ENCODE measurements at regions not wholly inside any gene's neighbourhood (a gene's known extent, or its start where the extent isn't known, plus 50 kb on each side); places are given as distances from the start of the nearest gene placed in this dataset.

DNA sequence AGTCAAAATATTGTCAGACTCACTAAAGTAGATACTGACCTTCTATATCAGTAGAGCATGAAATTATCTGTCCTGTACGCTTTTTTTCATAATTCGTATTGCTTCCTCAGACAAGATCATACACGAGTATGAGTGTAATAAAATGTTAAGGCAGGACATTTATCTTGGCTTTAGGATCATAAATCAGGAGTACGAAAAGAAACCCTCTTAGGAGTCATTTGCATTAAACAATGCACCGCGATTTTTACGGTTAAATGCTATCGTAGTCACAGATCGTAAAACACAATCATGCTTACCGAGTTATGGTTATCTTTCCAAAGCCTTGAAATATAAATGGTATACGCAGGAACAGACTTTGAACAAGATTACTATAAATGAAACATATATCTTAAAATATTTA, 510.3 kb upstream of the ROBO1 start:
- 29% methylated on average over 11 of the region's 11 CpGs for WGBS
- intact Hi-C loops (cut with DNase I) = no loop called here
- no peaks in the 10 kb centered on the region for H3K27me3 ChIP-seq (replicated peaks; ENCODE audit: insufficient read depth)
- H3K4me3 ChIP-seq = no peak overlapping the region
- no peak overlapping the region for H3K27ac ChIP-seq
- H3K4me1 ChIP-seq (replicated peaks) = no peaks in the 10 kb centered on the region
- no peaks in the 10 kb centered on the region for H3K36me3 ChIP-seq
- no peak for DNase-seq (ENCODE audit: low spot score)
- no peaks in the 10 kb centered on the region for H3K9me3 ChIP-seq
- TF ChIP-seq POLR2A (IDR thresholded peaks at IDR 0.05) (no peak), POLR2AphosphoS5 (IDR thresholded peaks at IDR 0.05) (no peak)
- TF ChIP-seq, protein P1, sequence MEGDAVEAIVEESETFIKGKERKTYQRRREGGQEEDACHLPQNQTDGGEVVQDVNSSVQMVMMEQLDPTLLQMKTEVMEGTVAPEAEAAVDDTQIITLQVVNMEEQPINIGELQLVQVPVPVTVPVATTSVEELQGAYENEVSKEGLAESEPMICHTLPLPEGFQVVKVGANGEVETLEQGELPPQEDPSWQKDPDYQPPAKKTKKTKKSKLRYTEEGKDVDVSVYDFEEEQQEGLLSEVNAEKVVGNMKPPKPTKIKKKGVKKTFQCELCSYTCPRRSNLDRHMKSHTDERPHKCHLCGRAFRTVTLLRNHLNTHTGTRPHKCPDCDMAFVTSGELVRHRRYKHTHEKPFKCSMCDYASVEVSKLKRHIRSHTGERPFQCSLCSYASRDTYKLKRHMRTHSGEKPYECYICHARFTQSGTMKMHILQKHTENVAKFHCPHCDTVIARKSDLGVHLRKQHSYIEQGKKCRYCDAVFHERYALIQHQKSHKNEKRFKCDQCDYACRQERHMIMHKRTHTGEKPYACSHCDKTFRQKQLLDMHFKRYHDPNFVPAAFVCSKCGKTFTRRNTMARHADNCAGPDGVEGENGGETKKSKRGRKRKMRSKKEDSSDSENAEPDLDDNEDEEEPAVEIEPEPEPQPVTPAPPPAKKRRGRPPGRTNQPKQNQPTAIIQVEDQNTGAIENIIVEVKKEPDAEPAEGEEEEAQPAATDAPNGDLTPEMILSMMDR (IDR thresholded peaks at IDR 0.05) = no peak

DNA sequence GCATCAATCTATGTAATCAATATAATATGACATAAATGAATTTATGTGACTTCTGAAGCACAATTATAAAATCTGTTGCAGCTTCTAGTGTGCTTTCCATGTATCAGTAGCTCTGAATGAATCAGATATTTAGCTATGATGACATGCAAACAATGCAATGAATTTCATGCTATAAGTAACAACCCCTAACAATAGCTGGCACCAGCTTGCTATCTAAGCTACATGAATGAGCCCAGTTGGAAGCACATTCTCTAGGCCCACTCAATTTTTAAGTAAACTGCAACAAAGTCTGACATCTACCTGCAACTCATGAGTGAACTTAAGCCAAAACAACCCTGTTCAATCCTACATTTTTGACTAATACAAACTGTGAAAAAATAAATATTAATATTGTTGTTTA, 507.3 kb upstream of the ROBO1 start:
- Histone ChIP-seq H3K9me3 (no peaks in the 10 kb centered on the region), H3K36me3 (no peaks in the 10 kb centered on the region), H3K4me1 (replicated peaks) (no peaks in the 10 kb centered on the region), H3K27ac (no peak overlapping the region), H3K4me3 (no peak overlapping the region), H3K27me3 (replicated peaks; ENCODE audit: insufficient read depth) (no peaks in the 10 kb centered on the region)
- TF ChIP-seq POLR2AphosphoS5 (IDR thresholded peaks at IDR 0.05) (no peak), POLR2A (IDR thresholded peaks at IDR 0.05) (no peak)
- TF ChIP-seq, protein P1 (IDR thresholded peaks at IDR 0.05) = no peak
- intact Hi-C loops (cut with DNase I) = no loop called here
- DNase-seq (ENCODE audit: low spot score) = no peak

DNA sequence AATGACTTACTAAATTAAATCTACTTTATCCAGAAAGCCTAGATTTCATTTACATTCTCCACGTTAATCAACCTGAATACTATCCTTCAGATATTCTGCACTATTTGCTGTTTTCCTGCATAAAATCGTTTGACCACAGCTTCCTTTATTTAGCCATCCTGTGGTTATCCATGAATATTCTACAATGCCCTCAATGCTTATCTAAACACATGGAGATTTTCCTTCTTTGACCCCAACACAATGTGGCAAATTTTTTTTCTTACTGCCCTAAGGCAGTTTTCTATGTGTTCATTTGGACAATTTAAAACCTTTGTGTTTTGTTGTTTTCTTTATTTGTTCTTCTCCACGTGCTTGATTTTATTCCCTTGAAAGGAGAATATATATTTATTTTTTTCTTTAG, 495.5 kb upstream of the ROBO1 start:
- H3K4me1 ChIP-seq (replicated peaks) = no peaks in the 10 kb centered on the region
- no peak overlapping the region for H3K27ac ChIP-seq
- H3K9me3 ChIP-seq = no peaks in the 10 kb centered on the region
- H3K4me3 ChIP-seq = no peak overlapping the region
- WGBS = 49% methylated on average over 3 of the region's 3 CpGs
- DNase-seq (ENCODE audit: low spot score) = no peak
- no peaks in the 10 kb centered on the region for H3K36me3 ChIP-seq
- intact Hi-C loops (cut with DNase I) = no loop called here
- TF ChIP-seq, protein P1 (IDR thresholded peaks at IDR 0.05) = no peak
- no peak for TF ChIP-seq POLR2AphosphoS5 (IDR thresholded peaks at IDR 0.05)
- no peak for TF ChIP-seq POLR2A (IDR thresholded peaks at IDR 0.05)
- H3K27me3 ChIP-seq (replicated peaks; ENCODE audit: insufficient read depth) = no peaks in the 10 kb centered on the region

DNA sequence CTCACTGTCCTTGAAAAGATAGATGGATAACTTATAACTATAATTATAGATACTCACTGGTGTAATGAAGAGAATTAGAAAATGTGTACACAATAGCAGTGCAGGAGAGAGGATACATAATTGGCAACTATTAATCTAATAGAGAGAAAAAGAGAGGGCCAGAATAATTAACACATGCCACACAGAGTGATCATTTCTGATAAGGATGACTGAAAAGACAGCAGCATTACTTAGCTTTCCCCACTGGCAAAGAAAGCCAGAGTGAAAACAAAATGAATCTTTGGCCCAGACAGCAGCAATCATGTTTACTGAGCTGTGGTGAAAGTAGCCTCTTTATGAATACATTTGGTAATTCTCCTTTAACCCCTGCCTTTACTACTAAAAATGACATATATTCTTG, 493.3 kb upstream of the ROBO1 start:
- Histone ChIP-seq H3K27me3 (replicated peaks; ENCODE audit: insufficient read depth) (no peaks in the 10 kb centered on the region), H3K4me1 (replicated peaks) (no peaks in the 10 kb centered on the region), H3K9me3 (no peaks in the 10 kb centered on the region), H3K27ac (no peak overlapping the region), H3K36me3 (no peaks in the 10 kb centered on the region), H3K4me3 (no peak overlapping the region)
- no peak for DNase-seq (ENCODE audit: low spot score)
- intact Hi-C loops (cut with DNase I) = no loop called here
- no peak for TF ChIP-seq POLR2A (IDR thresholded peaks at IDR 0.05)
- no peak for TF ChIP-seq POLR2AphosphoS5 (IDR thresholded peaks at IDR 0.05)
- TF ChIP-seq, protein P1 (IDR thresholded peaks at IDR 0.05) = no peak

DNA sequence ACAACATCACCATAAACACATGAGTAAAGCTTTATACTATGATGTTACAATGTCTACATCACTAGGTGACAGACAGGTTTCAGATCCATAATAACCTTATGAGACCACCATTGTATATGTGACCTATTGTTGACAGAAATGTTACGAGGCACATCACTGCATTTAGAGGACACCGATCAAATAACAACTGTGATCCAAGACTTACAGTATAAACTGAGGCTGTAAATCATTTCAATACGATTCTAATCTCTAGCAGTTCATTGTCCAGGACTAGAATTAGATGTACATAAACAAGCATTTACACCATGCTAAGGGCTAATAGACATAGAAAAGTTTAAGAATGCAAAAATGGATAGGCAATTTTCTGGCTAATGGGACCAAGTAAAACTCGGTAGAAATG, 491.9 kb upstream of the ROBO1 start:
- TF ChIP-seq POLR2AphosphoS5 (IDR thresholded peaks at IDR 0.05) = no peak
- TF ChIP-seq, protein P1 (IDR thresholded peaks at IDR 0.05) = no peak
- TF ChIP-seq POLR2A (IDR thresholded peaks at IDR 0.05) = no peak
- 52% methylated on average over 4 of the region's 4 CpGs for WGBS
- H3K36me3 ChIP-seq = no peaks in the 10 kb centered on the region
- intact Hi-C loops (cut with DNase I) = no loop called here
- H3K27me3 ChIP-seq (replicated peaks; ENCODE audit: insufficient read depth) = no peaks in the 10 kb centered on the region
- no peak overlapping the region for H3K4me3 ChIP-seq
- H3K27ac ChIP-seq = no peak overlapping the region
- DNase-seq (ENCODE audit: low spot score) = no peak
- no peaks in the 10 kb centered on the region for H3K9me3 ChIP-seq
- no peaks in the 10 kb centered on the region for H3K4me1 ChIP-seq (replicated peaks)

All from prostate gland (tissue), 2 donors.